H7 (cell line): ENCODE measurements at regions not wholly inside any gene's neighbourhood (a gene's known extent, or its start where the extent isn't known, plus 50 kb on each side); places are given as distances from the start of the nearest gene placed in this dataset.
A peak's percentile ranks its signal among the peaks of the same experiment; 100 is the strongest.
"Not testable (repeated sequence)": the region's sequence is repeated elsewhere in the genome, so short reads cannot be mapped to it uniquely, and the experiment has no call there.

Source experiments
- DNase-seq: peaks from one replicate; pipeline ENCODE4 v3.0.0; 2012
- H3K27me3 ChIP-seq: 2 replicates; pipeline ENCODE4 v1.6.0; 2011; ENCODE audit warnings: mild to moderate bottlenecking, low read length; ENCODE audit not compliant: control insufficient read depth, insufficient read depth
- H3K36me3 ChIP-seq: replicated peaks from 2 replicates; pipeline ENCODE4 v1.5.1; 2011; ENCODE audit warnings: low read length; ENCODE audit not compliant: control insufficient read depth, insufficient read depth
- H3K4me3 ChIP-seq: 2 replicates; pipeline ENCODE4 v1.5.1; 2011; ENCODE audit warnings: low read depth, mild to moderate bottlenecking, control low read depth, low read length, moderate library complexity; ENCODE audit not compliant: insufficient read depth

GRCh38 chr11:82246926-82247325 lies 486.7 kb downstream of the FAM181B start:
- DNase-seq, result no peak
- Histone ChIP-seq H3K36me3 (no peaks in the 10 kb centered on the region), H3K4me3 (no peak overlapping the region), H3K27me3 (no peaks in the 10 kb centered on the region)

GRCh38 chr11:82239498-82239897 lies 494.2 kb downstream of the FAM181B start:
- H3K4me3 ChIP-seq, result no peak overlapping the region
- no peaks in the 10 kb centered on the region for H3K36me3 ChIP-seq
- DNase-seq, result no peak
- H3K27me3 ChIP-seq, result no peaks in the 10 kb centered on the region

GRCh38 chr11:82234256-82234655 lies 499.4 kb downstream of the FAM181B start:
- Histone ChIP-seq H3K27me3 (no peaks in the 10 kb centered on the region), H3K4me3 (no peak overlapping the region), H3K36me3 (no peaks in the 10 kb centered on the region)
- no peak for DNase-seq

- no peak for DNase-seq
These were observed 500.5 kb downstream of the FAM181B start for GRCh38 chr11:82233201-82233600.

GRCh38 chr11:82229341-82229740 lies 504.3 kb downstream of the FAM181B start:
- no peaks in the 10 kb centered on the region for H3K36me3 ChIP-seq
- no peaks in the 10 kb centered on the region for H3K27me3 ChIP-seq
- no peak overlapping the region for H3K4me3 ChIP-seq
- DNase-seq, result peak; percentile 1

More at GRCh38 chr11:82233201-82233600, 500.5 kb downstream of the FAM181B start:
- no peak overlapping the region for H3K4me3 ChIP-seq
- H3K36me3 ChIP-seq, result no peaks in the 10 kb centered on the region
- no peaks in the 10 kb centered on the region for H3K27me3 ChIP-seq

- Histone ChIP-seq H3K27me3 (no peaks in the 10 kb centered on the region), H3K4me3 (no peak overlapping the region), H3K36me3 (no peaks in the 10 kb centered on the region)
- peak; percentile 1 for DNase-seq
These were observed 507.7 kb downstream of the FAM181B start for GRCh38 chr11:82225930-82226329.

- Histone ChIP-seq H3K27me3 (no peaks in the 10 kb centered on the region), H3K36me3 (no peaks in the 10 kb centered on the region)
- DNase-seq, result no peak
These were observed 508.2 kb downstream of the FAM181B start for GRCh38 chr11:82225502-82225901.

GRCh38 chr11:82216927-82217570 lies 516.6 kb downstream of the FAM181B start:
- no peak for DNase-seq
- no peak overlapping the region for H3K4me3 ChIP-seq

More at GRCh38 chr11:82225502-82225901, 508.2 kb downstream of the FAM181B start:
- H3K4me3 ChIP-seq, result no peak overlapping the region

GRCh38 chr11:82210011-82210410 lies 523.7 kb downstream of the FAM181B start:
- H3K4me3 ChIP-seq, result no peak overlapping the region
- H3K36me3 ChIP-seq, result no peaks in the 10 kb centered on the region
- no peak for DNase-seq
- no peaks in the 10 kb centered on the region for H3K27me3 ChIP-seq

More at GRCh38 chr11:82216927-82217570, 516.6 kb downstream of the FAM181B start:
- Histone ChIP-seq H3K36me3 (no peaks in the 10 kb centered on the region), H3K27me3 (no peaks in the 10 kb centered on the region)

GRCh38 chr11:82195283-82195682 lies 538.4 kb downstream of the FAM181B start:
- DNase-seq, result no peak
- Histone ChIP-seq H3K27me3 (no peaks in the 10 kb centered on the region), H3K36me3 (no peaks in the 10 kb centered on the region), H3K4me3 (no peak overlapping the region)

GRCh38 chr11:82194521-82194920 lies 539.1 kb downstream of the FAM181B start:
- Histone ChIP-seq H3K36me3 (no peaks in the 10 kb centered on the region), H3K27me3 (no peaks in the 10 kb centered on the region), H3K4me3 (no peak overlapping the region)
- DNase-seq, result no peak

- DNase-seq, result no peak
- H3K4me3 ChIP-seq, result no peak overlapping the region
- no peaks in the 10 kb centered on the region for H3K36me3 ChIP-seq
- no peaks in the 10 kb centered on the region for H3K27me3 ChIP-seq
These were observed 542.0 kb downstream of the FAM181B start for GRCh38 chr11:82191695-82192094.

GRCh38 chr11:82185925-82186324 lies 547.7 kb downstream of the FAM181B start:
- H3K4me3 ChIP-seq, result no peak overlapping the region
- no peaks in the 10 kb centered on the region for H3K36me3 ChIP-seq
- no peaks in the 10 kb centered on the region for H3K27me3 ChIP-seq
- no peak for DNase-seq

- Histone ChIP-seq H3K27me3 (no peaks in the 10 kb centered on the region), H3K4me3 (no peak overlapping the region), H3K36me3 (no peaks in the 10 kb centered on the region)
- no peak for DNase-seq
These were observed 548.7 kb downstream of the FAM181B start for GRCh38 chr11:82184966-82185365.

- Histone ChIP-seq H3K4me3 (no peak overlapping the region), H3K36me3 (no peaks in the 10 kb centered on the region), H3K27me3 (no peaks in the 10 kb centered on the region)
- DNase-seq, result no peak
These were observed 550.3 kb downstream of the FAM181B start for GRCh38 chr11:82183346-82183745.

- DNase-seq, H3K36me3 ChIP-seq, H3K4me3 ChIP-seq, H3K27me3 ChIP-seq: not testable (repeated sequence)
These were observed 551.0 kb downstream of the FAM181B start for GRCh38 chr11:82182697-82183096.
